Spinal cord (tissue), 9 donors: ENCODE measurements at regions not wholly inside any gene's neighbourhood (a gene's known extent, or its start where the extent isn't known, plus 50 kb on each side); places are given as distances from the start of the nearest gene placed in this dataset.

Experiments
- DNase-seq, 6 donors: peaks; one replicate each; pipeline versions ENCODE4 v3.0.0 to v3.0.0-alpha.2; 2013 to 2015; ENCODE audit warnings: low spot score in 6 of 6, low read depth in 4 of 6
- H3K27ac ChIP-seq: one replicate; pipeline ENCODE4 v1.5.1; 2013; ENCODE audit warnings: low read depth, low read length, control low read depth
- H3K27me3 ChIP-seq: one replicate; pipeline ENCODE4 v1.6.1; 2013; ENCODE audit warnings: low read length; ENCODE audit not compliant: control insufficient read depth, insufficient read depth
- H3K36me3 ChIP-seq: one replicate; pipeline ENCODE4 v1.6.1; 2013; ENCODE audit warnings: low read length; ENCODE audit not compliant: control insufficient read depth, insufficient read depth
- H3K4me1 ChIP-seq: one replicate; pipeline ENCODE4 v1.6.1; 2013; ENCODE audit warnings: low read length; ENCODE audit not compliant: control insufficient read depth, insufficient read depth
- H3K4me3 ChIP-seq: one replicate; pipeline ENCODE4 v1.5.1; 2013; ENCODE audit warnings: low read depth, low read length, control low read depth
- H3K9me3 ChIP-seq: one replicate; pipeline ENCODE4 v1.6.1; 2013; ENCODE audit warnings: low read length; ENCODE audit not compliant: control insufficient read depth, insufficient read depth
- WGBS: methylation state at CpG from one replicate; pipeline ENCODE4 v1.1.5; 2013; ENCODE audit warnings: missing lambda C conversion rate; ENCODE audit not compliant: insufficient coverage; 5-methylcytosine and 5-hydroxymethylcytosine counted together
- donor health status: healthy.

GRCh38 chr20:58046311-58046710 is 182.1 kb downstream of the ANKRD60 start:
- 86% methylated on average over 5 of the region's 5 CpGs for WGBS
- Histone ChIP-seq H3K9me3 (peaks cover 2% of the 10 kb centered on the region), H3K27me3 (no peaks in the 10 kb centered on the region), H3K4me3 (no peak overlapping the region), H3K36me3 (no peaks in the 10 kb centered on the region), H3K27ac (no peak overlapping the region), H3K4me1 (peaks cover 33% of the 10 kb centered on the region)
- no peak for DNase-seq

GRCh38 chr20:58045579-58045978 is 182.9 kb downstream of the ANKRD60 start:
- peaks cover 2% of the 10 kb centered on the region for H3K9me3 ChIP-seq
- 78% methylated on average over 5 of the region's 7 CpGs for WGBS
- no peak for DNase-seq
- no peaks in the 10 kb centered on the region for H3K36me3 ChIP-seq
- H3K27ac ChIP-seq = no peak overlapping the region
- H3K4me3 ChIP-seq = no peak overlapping the region
- H3K27me3 ChIP-seq = no peaks in the 10 kb centered on the region
- peaks cover 37% of the 10 kb centered on the region for H3K4me1 ChIP-seq

GRCh38 chr20:58044931-58045555 is 183.4 kb downstream of the ANKRD60 start:
- H3K9me3 ChIP-seq = peaks cover 2% of the 10 kb centered on the region
- no peaks in the 10 kb centered on the region for H3K36me3 ChIP-seq
- H3K27me3 ChIP-seq = no peaks in the 10 kb centered on the region
- H3K27ac ChIP-seq = no peak overlapping the region
- no peak for DNase-seq
- no peak overlapping the region for H3K4me3 ChIP-seq
- H3K4me1 ChIP-seq = peaks cover 40% of the 10 kb centered on the region
- WGBS = 93% methylated on average over 3 of the region's 9 CpGs

- Histone ChIP-seq H3K4me1 (peaks cover 47% of the 10 kb centered on the region), H3K4me3 (no peak overlapping the region), H3K27me3 (no peaks in the 10 kb centered on the region), H3K36me3 (no peaks in the 10 kb centered on the region), H3K27ac (no peak overlapping the region), H3K9me3 (no peaks in the 10 kb centered on the region)
- WGBS = 78% methylated on average over 6 of the region's 6 CpGs
- DNase-seq = no peak
Measured at GRCh38 chr20:58044286-58044685, 184.2 kb downstream of the ANKRD60 start.

- Histone ChIP-seq H3K36me3 (no peaks in the 10 kb centered on the region), H3K27me3 (no peaks in the 10 kb centered on the region), H3K27ac (no peak overlapping the region), H3K4me1 (peaks cover 55% of the 10 kb centered on the region), H3K4me3 (no peak overlapping the region), H3K9me3 (no peaks in the 10 kb centered on the region)
- 61% methylated on average over 14 of the region's 17 CpGs for WGBS
- DNase-seq = no peak
Measured at GRCh38 chr20:58043236-58044140, 185.0 kb downstream of the ANKRD60 start.

GRCh38 chr20:58042591-58042990 is 185.9 kb downstream of the ANKRD60 start:
- Histone ChIP-seq H3K4me1 (peaks cover 58% of the 10 kb centered on the region), H3K27me3 (no peaks in the 10 kb centered on the region), H3K36me3 (no peaks in the 10 kb centered on the region), H3K9me3 (no peaks in the 10 kb centered on the region), H3K27ac (no peak overlapping the region), H3K4me3 (no peak overlapping the region)
- no CpG with 5 or more reads among the region's 1 CpG for WGBS
- DNase-seq = no peak

- DNase-seq = no peak
- Histone ChIP-seq H3K27ac (no peak overlapping the region), H3K27me3 (no peaks in the 10 kb centered on the region), H3K36me3 (no peaks in the 10 kb centered on the region), H3K4me3 (no peak overlapping the region), H3K9me3 (no peaks in the 10 kb centered on the region), H3K4me1 (peaks cover 47% of the 10 kb centered on the region)
- 70% methylated on average over 11 of the region's 15 CpGs for WGBS
Measured at GRCh38 chr20:58040447-58041290, 187.8 kb downstream of the ANKRD60 start.

GRCh38 chr20:58039274-58040092 is 189.0 kb downstream of the ANKRD60 start:
- Histone ChIP-seq H3K27me3 (no peaks in the 10 kb centered on the region), H3K4me3 (no peak overlapping the region), H3K36me3 (no peaks in the 10 kb centered on the region), H3K9me3 (no peaks in the 10 kb centered on the region), H3K27ac (peak overlapping the region; percentile 58), H3K4me1 (peaks cover 44% of the 10 kb centered on the region)
- whole genome bisulfite sequencing = 44% methylated on average over 23 of the region's 26 CpGs
- DNase-seq = peak in 1 of 6 donors; percentile 62

GRCh38 chr20:58038123-58038654 is 190.3 kb downstream of the ANKRD60 start:
- Histone ChIP-seq H3K4me3 (no peak overlapping the region), H3K27ac (peak overlapping the region; percentile 47), H3K9me3 (no peaks in the 10 kb centered on the region), H3K27me3 (no peaks in the 10 kb centered on the region), H3K36me3 (no peaks in the 10 kb centered on the region), H3K4me1 (peaks cover 31% of the 10 kb centered on the region)
- no peak for DNase-seq
- 94% methylated on average over 9 of the region's 9 CpGs for WGBS
